Hepatocyte (in vitro differentiated cells): ENCODE measurements at regions not wholly inside any gene's neighbourhood (a gene's known extent, or its start where the extent isn't known, plus 50 kb on each side); places are given as distances from the start of the nearest gene placed in this dataset.

Experiments used
- EZH2 ChIP-seq: fragments of 200-600 bp; sonication (generic); IDR thresholded peaks from 2 replicates; pipeline ENCODE4 v1.6.1; 2016; ENCODE audit warnings: antibody characterized with exemption, mild to moderate bottlenecking, borderline replicate concordance
- TF ChIP-seq, protein P1 (sequence below): fragments of 200-600 bp; sonication (generic); IDR thresholded peaks from 2 replicates; pipeline ENCODE4 v1.5.1; 2016; ENCODE audit warnings: antibody characterized with exemption, mild to moderate bottlenecking; ENCODE audit not compliant: poor library complexity

DNA sequence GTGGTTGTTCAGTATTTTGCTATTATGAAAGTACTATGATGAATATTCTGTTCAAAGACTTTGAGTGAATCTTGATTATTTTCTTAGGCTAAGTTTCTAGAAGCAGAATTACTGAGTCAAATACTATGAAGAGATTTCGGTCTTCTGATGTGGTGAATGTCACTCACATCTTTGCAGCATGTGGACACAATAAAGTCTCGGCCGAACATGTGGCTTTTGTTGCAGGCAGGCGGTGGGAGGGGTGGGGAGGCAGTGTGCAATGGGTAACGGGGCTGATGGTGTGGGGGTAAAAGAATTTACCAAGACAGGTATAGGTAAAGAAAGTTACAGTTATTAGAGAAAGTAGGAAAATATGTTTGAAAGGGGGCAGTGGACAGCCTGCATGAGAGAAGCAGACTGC lies 156.4 kb upstream of the DTNBP1 start:
- TF ChIP-seq, protein P1, sequence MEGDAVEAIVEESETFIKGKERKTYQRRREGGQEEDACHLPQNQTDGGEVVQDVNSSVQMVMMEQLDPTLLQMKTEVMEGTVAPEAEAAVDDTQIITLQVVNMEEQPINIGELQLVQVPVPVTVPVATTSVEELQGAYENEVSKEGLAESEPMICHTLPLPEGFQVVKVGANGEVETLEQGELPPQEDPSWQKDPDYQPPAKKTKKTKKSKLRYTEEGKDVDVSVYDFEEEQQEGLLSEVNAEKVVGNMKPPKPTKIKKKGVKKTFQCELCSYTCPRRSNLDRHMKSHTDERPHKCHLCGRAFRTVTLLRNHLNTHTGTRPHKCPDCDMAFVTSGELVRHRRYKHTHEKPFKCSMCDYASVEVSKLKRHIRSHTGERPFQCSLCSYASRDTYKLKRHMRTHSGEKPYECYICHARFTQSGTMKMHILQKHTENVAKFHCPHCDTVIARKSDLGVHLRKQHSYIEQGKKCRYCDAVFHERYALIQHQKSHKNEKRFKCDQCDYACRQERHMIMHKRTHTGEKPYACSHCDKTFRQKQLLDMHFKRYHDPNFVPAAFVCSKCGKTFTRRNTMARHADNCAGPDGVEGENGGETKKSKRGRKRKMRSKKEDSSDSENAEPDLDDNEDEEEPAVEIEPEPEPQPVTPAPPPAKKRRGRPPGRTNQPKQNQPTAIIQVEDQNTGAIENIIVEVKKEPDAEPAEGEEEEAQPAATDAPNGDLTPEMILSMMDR, result no peak
- no peak for TF ChIP-seq EZH2
